OCI-LY7 (cell line): ENCODE measurements at regions not wholly inside any gene's neighbourhood (a gene's known extent, or its start where the extent isn't known, plus 50 kb on each side); places are given as distances from the start of the nearest gene placed in this dataset.

Experiments used
- BruUV-seq: library from RNA; stranded (reverse); fragments of 400-500 nt; replicated peaks from 2 replicates; lab custom pipeline; 2021; lab: Mats Ljungman, UMichigan
- CTCF ChIA-PET: fragments of 300-600 bp; sonication (Branson Sonifier 250); formaldehyde crosslinking; loops from one replicate; lab custom pipeline; 2022; ENCODE audit warnings: antibody characterized with exemption; ENCODE audit not compliant: unreplicated experiment; lab: Charles Lee
- POLR2A ChIA-PET: fragments of 300-600 bp; sonication (Branson Sonifier 250); formaldehyde crosslinking; loops from one replicate; lab custom pipeline; 2022; ENCODE audit warnings: antibody characterized with exemption; lab: Charles Lee
- DNase-seq: peaks from one replicate; pipeline ENCODE4 v3.0.0-alpha.2; 2015; ENCODE audit warnings: low spot score
- H2AFZ ChIP-seq: fragments of 200-600 bp; sonication (generic), shearing (Covaris generic); 2 replicates; pipeline ENCODE4 v1.6.1; 2014; ENCODE audit warnings: mild to moderate bottlenecking, antibody characterized with exemption, low read length, moderate library complexity
- H3K27ac ChIP-seq: fragments of 200-600 bp; sonication (generic); 2 replicates; pipeline ENCODE4 v1.5.1; 2014; ENCODE audit warnings: mixed run types, low read depth, mild to moderate bottlenecking, moderate library complexity, low read length, inconsistent platforms; ENCODE audit not compliant: poor library complexity, severe bottlenecking
- H3K36me3 ChIP-seq: fragments of 200-600 bp; sonication (generic); 2 replicates; pipeline ENCODE4 v1.6.1; 2014; ENCODE audit warnings: mild to moderate bottlenecking, antibody characterized with exemption, low read length, moderate library complexity, mixed read lengths; ENCODE audit not compliant: insufficient read depth
- H3K4me1 ChIP-seq: fragments of 200-600 bp; sonication (generic); 2 replicates; pipeline ENCODE4 v1.5.1; 2014; ENCODE audit warnings: mild to moderate bottlenecking, low read length; ENCODE audit not compliant: insufficient read depth, poor library complexity, severe bottlenecking
- H3K4me2 ChIP-seq: fragments of 200-600 bp; sonication (generic); 2 replicates; pipeline ENCODE4 v1.6.1; 2014; ENCODE audit warnings: mild to moderate bottlenecking, low read length
- H3K4me3 ChIP-seq: fragments of 200-600 bp; sonication (generic); 2 replicates; pipeline ENCODE4 v1.5.1; 2014; ENCODE audit warnings: mild to moderate bottlenecking, low read depth, low read length; ENCODE audit not compliant: poor library complexity, severe bottlenecking
- H3K79me2 ChIP-seq: fragments of 200-600 bp; sonication (generic); 2 replicates; pipeline ENCODE4 v1.6.1; 2016; ENCODE audit warnings: low read depth, mild to moderate bottlenecking, low read length, moderate library complexity, mixed read lengths; ENCODE audit not compliant: insufficient read depth
- H3K9me2 ChIP-seq: fragments of 200-600 bp; sonication (generic); 2 replicates; pipeline ENCODE4 v1.6.1; 2016; ENCODE audit warnings: mild to moderate bottlenecking, low read length, mixed read lengths; ENCODE audit not compliant: insufficient read depth
- H3K9me3 ChIP-seq: fragments of 200-600 bp; sonication (generic); 2 replicates; pipeline ENCODE4 v1.6.1; 2014; ENCODE audit warnings: mild to moderate bottlenecking, mixed run types, low read length, mixed read lengths
- H4K20me1 ChIP-seq: fragments of 200-600 bp; sonication (generic); 2 replicates; pipeline ENCODE4 v1.6.1; 2014; ENCODE audit warnings: mild to moderate bottlenecking, antibody characterized with exemption, low read length, moderate library complexity, mixed read lengths; ENCODE audit not compliant: insufficient read depth
- EZH2phosphoT487 ChIP-seq: fragments of 200-600 bp; sonication (generic); IDR thresholded peaks from 2 replicates; pipeline ENCODE4 v1.6.1; 2018; ENCODE audit warnings: low read depth, borderline replicate concordance, mild to moderate bottlenecking, mixed run types, antibody characterized with exemption, low read length, moderate library complexity, mixed read lengths
- intact Hi-C: fragments of 100-400 bp; cut with micrococcal nuclease; formaldehyde crosslinking; loops from one replicate; pipeline ENCODE4 v1.10.0; 2022; ENCODE audit not compliant: unreplicated experiment
- TF ChIP-seq, protein P1 (sequence below): fragments of 200-600 bp; sonication (generic); conservative IDR thresholded peaks from 2 replicates; pipeline ENCODE4 v1.5.1; 2014; ENCODE audit warnings: mild to moderate bottlenecking, antibody characterized with exemption, low read length, moderate library complexity, mixed read lengths

DNA sequence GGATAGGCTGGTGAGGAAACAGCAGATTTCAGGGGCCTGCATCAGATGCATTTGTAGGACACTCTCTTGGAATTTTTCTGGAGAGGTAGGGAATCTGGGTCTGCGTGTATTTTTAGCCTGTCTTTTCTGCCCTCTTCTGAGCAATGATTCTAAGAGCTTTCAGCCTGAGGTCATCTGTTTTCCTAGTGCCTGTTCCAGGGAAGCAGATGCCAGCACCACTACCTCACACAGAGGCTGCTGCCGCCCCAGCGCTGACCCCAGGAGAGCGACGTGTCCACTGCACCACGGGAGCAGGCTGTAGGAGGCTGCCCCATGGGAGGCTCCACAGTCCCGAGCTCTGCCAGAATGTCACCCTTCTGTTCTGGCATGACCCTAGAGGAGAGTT is 316.5 kb downstream of the CYP26B1 start:
- H3K27ac ChIP-seq, result no peak overlapping the region
- H3K79me2 ChIP-seq, result no peaks in the 10 kb centered on the region
- no peaks in the 10 kb centered on the region for H3K9me3 ChIP-seq
- H2AFZ ChIP-seq, result no peak overlapping the region
- TF ChIP-seq, protein P1, sequence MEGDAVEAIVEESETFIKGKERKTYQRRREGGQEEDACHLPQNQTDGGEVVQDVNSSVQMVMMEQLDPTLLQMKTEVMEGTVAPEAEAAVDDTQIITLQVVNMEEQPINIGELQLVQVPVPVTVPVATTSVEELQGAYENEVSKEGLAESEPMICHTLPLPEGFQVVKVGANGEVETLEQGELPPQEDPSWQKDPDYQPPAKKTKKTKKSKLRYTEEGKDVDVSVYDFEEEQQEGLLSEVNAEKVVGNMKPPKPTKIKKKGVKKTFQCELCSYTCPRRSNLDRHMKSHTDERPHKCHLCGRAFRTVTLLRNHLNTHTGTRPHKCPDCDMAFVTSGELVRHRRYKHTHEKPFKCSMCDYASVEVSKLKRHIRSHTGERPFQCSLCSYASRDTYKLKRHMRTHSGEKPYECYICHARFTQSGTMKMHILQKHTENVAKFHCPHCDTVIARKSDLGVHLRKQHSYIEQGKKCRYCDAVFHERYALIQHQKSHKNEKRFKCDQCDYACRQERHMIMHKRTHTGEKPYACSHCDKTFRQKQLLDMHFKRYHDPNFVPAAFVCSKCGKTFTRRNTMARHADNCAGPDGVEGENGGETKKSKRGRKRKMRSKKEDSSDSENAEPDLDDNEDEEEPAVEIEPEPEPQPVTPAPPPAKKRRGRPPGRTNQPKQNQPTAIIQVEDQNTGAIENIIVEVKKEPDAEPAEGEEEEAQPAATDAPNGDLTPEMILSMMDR, result no peak
- TF ChIP-seq EZH2phosphoT487, result no peak
- intact Hi-C loops, result no loop called here
- no peaks in the 10 kb centered on the region for H3K9me2 ChIP-seq
- CTCF ChIA-PET, result no interaction called here
- POLR2A ChIA-PET, result no interaction called here
- H3K4me2 ChIP-seq, result no peak overlapping the region
- no peaks in the 10 kb centered on the region for H4K20me1 ChIP-seq
- no peak for DNase-seq
- H3K4me1 ChIP-seq, result no peaks in the 10 kb centered on the region
- no peak overlapping the region for H3K4me3 ChIP-seq
- H3K36me3 ChIP-seq, result no peaks in the 10 kb centered on the region
- BruUV-seq, result no TSS peak

DNA sequence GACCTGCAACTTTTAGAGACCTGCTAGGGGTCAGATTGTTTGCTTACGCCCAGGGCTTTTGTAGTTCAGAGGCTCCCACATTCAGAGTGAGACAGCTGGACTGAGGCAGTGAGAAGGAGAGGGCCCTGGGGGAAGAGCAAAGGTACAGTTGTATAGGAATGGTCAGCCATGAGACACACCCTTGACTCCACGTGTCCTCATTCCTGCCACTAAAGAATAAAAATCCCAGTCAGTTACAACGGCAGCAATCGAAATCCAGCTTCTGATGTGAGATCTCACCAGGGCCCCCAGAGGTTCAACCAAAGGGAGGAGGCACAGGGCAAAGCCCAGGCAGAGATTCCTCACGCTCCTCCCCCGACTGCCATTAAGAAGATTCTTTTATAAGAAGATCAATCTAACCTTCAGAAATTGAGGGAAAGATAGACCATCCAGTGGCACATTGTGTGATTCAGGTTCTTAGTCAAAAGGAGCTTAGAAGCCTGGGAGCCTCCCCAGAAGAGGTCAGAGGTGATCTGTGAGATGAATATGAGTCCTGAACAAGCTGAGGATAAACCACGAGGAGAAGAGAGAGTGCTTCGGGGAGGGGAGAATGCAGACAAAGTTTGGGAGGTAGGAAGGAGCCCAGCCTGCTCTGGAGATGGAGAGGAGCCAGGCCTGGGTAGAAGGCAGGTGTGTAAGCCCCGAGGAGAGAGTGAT is 317.0 kb downstream of the CYP26B1 start:
- no peak for DNase-seq
- no peaks in the 10 kb centered on the region for H3K4me1 ChIP-seq
- H3K9me2 ChIP-seq, result no peaks in the 10 kb centered on the region
- no peaks in the 10 kb centered on the region for H3K9me3 ChIP-seq
- H3K36me3 ChIP-seq, result no peaks in the 10 kb centered on the region
- ChIA-PET CTCF (no interaction called here), POLR2A (no interaction called here)
- no peak overlapping the region for H3K4me3 ChIP-seq
- TF ChIP-seq EZH2phosphoT487, result no peak
- TF ChIP-seq, protein P1, result no peak
- intact Hi-C loops, result no loop called here
- H3K27ac ChIP-seq, result no peak overlapping the region
- H4K20me1 ChIP-seq, result no peaks in the 10 kb centered on the region
- BruUV-seq, result no TSS peak
- no peak overlapping the region for H3K4me2 ChIP-seq
- H2AFZ ChIP-seq, result no peak overlapping the region
- no peaks in the 10 kb centered on the region for H3K79me2 ChIP-seq

GRCh38 chr2:71829008-71829407 is 318.7 kb downstream of the CYP26B1 start:
- Histone ChIP-seq H2AFZ (no peak overlapping the region), H3K9me2 (no peaks in the 10 kb centered on the region), H3K9me3 (no peaks in the 10 kb centered on the region), H4K20me1 (no peaks in the 10 kb centered on the region), H3K27ac (no peak overlapping the region), H3K79me2 (no peaks in the 10 kb centered on the region), H3K36me3 (no peaks in the 10 kb centered on the region), H3K4me3 (no peak overlapping the region), H3K4me1 (no peaks in the 10 kb centered on the region), H3K4me2 (no peak overlapping the region)
- DNase-seq, result no peak
- no peak for TF ChIP-seq EZH2phosphoT487
- TF ChIP-seq, protein P1, result no peak
- ChIA-PET POLR2A (no interaction called here), CTCF (no interaction called here)
- intact Hi-C loops, result no loop called here
- BruUV-seq, result no TSS peak
